Testis (tissue), 2 donors: ENCODE measurements at regions not wholly inside any gene's neighbourhood (a gene's known extent, or its start where the extent isn't known, plus 50 kb on each side); places are given as distances from the start of the nearest gene placed in this dataset.

Source experiments
- CTCF ChIP-seq, 3 experiments: fragments of 450-650 bp in 2 of 3; fragments of 200-600 bp in 1 of 3; sonication (generic) in 1 of 3; IDR thresholded peaks; one replicate each; pipeline ENCODE4 v1.5.1; 2016 to 2019; ENCODE audit warnings: antibody characterized with exemption in 3 of 3, mild to moderate bottlenecking in 2 of 3, moderate library complexity in 1 of 3
- POLR2A ChIP-seq: fragments of 450-650 bp; IDR thresholded peaks from one replicate; pipeline ENCODE4 v1.6.1; 2017; ENCODE audit warnings: antibody characterized with exemption, mild to moderate bottlenecking, moderate library complexity

- TF ChIP-seq CTCF (IDR thresholded peaks at IDR 0.05) = no peak
- TF ChIP-seq POLR2A = no peak
These were observed 586.9 kb downstream of the TLE4 start for GRCh38 chr9:80158554-80159170.
